B cell (primary cell): ENCODE measurements at regions not wholly inside any gene's neighbourhood (a gene's known extent, or its start where the extent isn't known, plus 50 kb on each side); places are given as distances from the start of the nearest gene placed in this dataset.

Source experiments
- ATAC-seq: fragments of 200-7000 bp; cut with Tn5 transposase; one replicate; pipeline ENCODE4 v1.10.0; 2021; ENCODE audit warnings: low read depth, mild to moderate bottlenecking, moderate number of reproducible peaks, moderate library complexity
- CTCF ChIA-PET: fragments of 350-600 bp; sonication (Branson Sonifier 250); formaldehyde crosslinking; loops from one replicate; lab custom pipeline; 2021; ENCODE audit warnings: antibody characterized with exemption, inconsistent platforms; lab: Charles Lee
- POLR2A ChIA-PET: fragments of 350-600 bp; sonication (Branson Sonifier 250); formaldehyde crosslinking; loops from one replicate; lab custom pipeline; 2021; ENCODE audit warnings: antibody characterized with exemption; lab: Charles Lee
- DNase-seq: peaks from one replicate; pipeline ENCODE4 v3.0.0; 2013
- H2AFZ ChIP-seq: 2 replicates; pipeline ENCODE4 v1.6.1; 2012; ENCODE audit warnings: mild to moderate bottlenecking, low read depth, low read length; ENCODE audit not compliant: insufficient read depth, poor library complexity, severe bottlenecking
- H3K27ac ChIP-seq, 2 donors: 1 replicate in 1 of 2; 2 replicates in 1 of 2; pipeline ENCODE4 v1.5.1; 2012 to 2013; ENCODE audit warnings: low read length in 2 of 2, mild to moderate bottlenecking in 2 of 2, moderate library complexity in 1 of 2
- H3K27me3 ChIP-seq, 4 experiments: fragments of 200-600 bp in 1 of 4; sonication (generic) in 1 of 4; replicated peaks in 1 of 4; 1 replicate in 2 of 4; 2 replicates in 2 of 4; pipeline versions ENCODE4 v1.6.1 to v1.7.0; 2013 to 2016; ENCODE audit warnings: low read length in 3 of 4, mild to moderate bottlenecking in 2 of 4, mixed read lengths in 1 of 4, moderate library complexity in 1 of 4; ENCODE audit not compliant: insufficient read depth in 4 of 4, control insufficient read depth in 3 of 4; ENCODE audit errors: control extremely low read depth in 1 of 4
- H3K36me3 ChIP-seq, 2 experiments: replicated peaks in 1 of 2; 1 replicate in 1 of 2; 2 replicates in 1 of 2; pipeline versions ENCODE4 v1.6.1 to v1.7.1; 2013; ENCODE audit warnings: low read length in 1 of 2; ENCODE audit not compliant: insufficient read depth in 2 of 2, control insufficient read depth in 1 of 2; ENCODE audit errors: control extremely low read depth in 1 of 2, extremely low read depth in 1 of 2
- H3K4me1 ChIP-seq, 2 donors: fragments of 200-600 bp in 1 of 2; sonication (generic) in 1 of 2; 1 replicate in 1 of 2; 2 replicates in 1 of 2; pipeline versions ENCODE4 v1.5.1 to v1.6.1; 2013 to 2017; ENCODE audit warnings: low read length in 2 of 2; ENCODE audit not compliant: control insufficient read depth in 2 of 2, insufficient read depth in 2 of 2
- H3K4me2 ChIP-seq: replicated peaks from 2 replicates; pipeline ENCODE3; 2012; ENCODE audit warnings: mild to moderate bottlenecking, low read depth, low read length; ENCODE audit not compliant: poor library complexity, severe bottlenecking
- H3K4me3 ChIP-seq, 5 experiments: fragments of 200-600 bp in 1 of 5; sonication (generic) in 1 of 5; 1 replicate in 3 of 5; 2 replicates in 2 of 5; pipeline versions ENCODE4 v1.5.1 to v1.7.0; 2011 to 2016; ENCODE audit warnings: low read length in 4 of 5, mild to moderate bottlenecking in 4 of 5, low read depth in 2 of 5, control low read depth in 1 of 5, moderate library complexity in 1 of 5; ENCODE audit not compliant: insufficient read depth in 1 of 5; ENCODE audit errors: control extremely low read depth in 1 of 5, extremely low read depth in 1 of 5
- H3K79me2 ChIP-seq: fragments of 200-600 bp; sonication (generic); one replicate; pipeline ENCODE4 v1.6.0; 2016; ENCODE audit warnings: low read length; ENCODE audit not compliant: control insufficient read depth, insufficient read depth
- H3K9ac ChIP-seq: fragments of 200-600 bp; sonication (generic); 2 replicates; pipeline ENCODE4 v1.6.1; 2017; ENCODE audit warnings: mild to moderate bottlenecking, low read length, moderate library complexity
- H3K9me3 ChIP-seq, 3 donors: one replicate each; pipeline versions ENCODE4 v1.6.1 to v1.7.1; 2013; ENCODE audit warnings: low read length in 2 of 3; ENCODE audit not compliant: control insufficient read depth in 2 of 3, insufficient read depth in 1 of 3; ENCODE audit errors: control extremely low read depth in 1 of 3
- H4K20me1 ChIP-seq: 2 replicates; pipeline ENCODE4 v1.6.0; 2012; ENCODE audit warnings: mild to moderate bottlenecking, low read length; ENCODE audit not compliant: insufficient read depth, control insufficient read depth, poor library complexity, severe bottlenecking
- H3K27ac Mint-ChIP-seq: one replicate; pipeline ENCODE4 v1.8.0; 2021; ENCODE audit warnings: mixed read lengths
- H3K27me3 Mint-ChIP-seq: one replicate; pipeline ENCODE4 v1.8.0; 2021; ENCODE audit warnings: mixed read lengths
- H3K4me1 Mint-ChIP-seq: one replicate; pipeline ENCODE4 v1.8.0; 2021; ENCODE audit warnings: mixed read lengths
- H3K4me3 Mint-ChIP-seq: one replicate; pipeline ENCODE4 v1.8.0; 2021; ENCODE audit warnings: mixed read lengths
- H3K9me3 Mint-ChIP-seq: one replicate; pipeline ENCODE4 v1.8.0; 2022; ENCODE audit warnings: mixed read lengths; ENCODE audit not compliant: insufficient read depth
- CTCF ChIP-seq: fragments of 200-600 bp; IDR thresholded peaks from one replicate; pipeline ENCODE4 v1.8.0; 2022; ENCODE audit warnings: antibody characterized with exemption, mild to moderate bottlenecking
- EZH2 ChIP-seq: IDR thresholded peaks from 2 replicates; pipeline ENCODE4 v1.6.1; 2012; ENCODE audit warnings: borderline replicate concordance, low read depth, mild to moderate bottlenecking, moderate library complexity, low read length; ENCODE audit not compliant: insufficient read depth, poor library complexity, severe bottlenecking
- WGBS: methylation state at CpG from one replicate; pipeline ENCODE4 v1.1.5; 2013; ENCODE audit warnings: missing lambda C conversion rate; ENCODE audit not compliant: insufficient coverage; 5-methylcytosine and 5-hydroxymethylcytosine counted together
- intact Hi-C: fragments of 100-400 bp; cut with micrococcal nuclease; formaldehyde crosslinking; loops from one replicate; pipeline ENCODE4 v1.10.0; 2022

- Mint-ChIP-seq H3K4me1 (no peaks in the 10 kb centered on the region), H3K4me3 (no peak overlapping the region), H3K27ac (no peak overlapping the region), H3K27me3 (no peaks in the 10 kb centered on the region), H3K9me3 (no peaks in the 10 kb centered on the region)
- DNase-seq (no peak), ATAC-seq (no peak)
- no peaks in the 10 kb centered on the region for H3K27me3 ChIP-seq
- no peak overlapping the region for H2AFZ ChIP-seq
- no peak overlapping the region for H3K9ac ChIP-seq
- H3K36me3 ChIP-seq: no peaks in the 10 kb centered on the region
- no peak overlapping the region for H3K4me2 ChIP-seq
- no CpG with 5 or more reads among the region's 1 CpG for WGBS
- H3K9me3 ChIP-seq: no peaks in the 10 kb centered on the region
- no peaks in the 10 kb centered on the region for H4K20me1 ChIP-seq
- no peak for TF ChIP-seq CTCF
- TF ChIP-seq EZH2: no peak
- no peak overlapping the region for H3K4me3 ChIP-seq
- no peaks in the 10 kb centered on the region for H3K79me2 ChIP-seq
- H3K27ac ChIP-seq: no peak overlapping the region
- intact Hi-C loops: no loop called here
- POLR2A ChIA-PET: no interaction called here
- no peaks in the 10 kb centered on the region for H3K4me1 ChIP-seq
- CTCF ChIA-PET: no interaction called here
These were observed 988.2 kb upstream of the MAP3K7 start for GRCh38 chr6:91575032-91575431.

GRCh38 chr6:91573826-91574416, 987.0 kb upstream of the MAP3K7 start:
- H3K27me3 ChIP-seq: no peaks in the 10 kb centered on the region
- no peak overlapping the region for H3K4me3 Mint-ChIP-seq
- no peaks in the 10 kb centered on the region for H3K27me3 Mint-ChIP-seq
- POLR2A ChIA-PET: no interaction called here
- ATAC-seq (no peak), DNase-seq (no peak)
- H3K4me1 ChIP-seq: no peaks in the 10 kb centered on the region
- H3K4me2 ChIP-seq: no peak overlapping the region
- no peak for TF ChIP-seq EZH2
- no peak for TF ChIP-seq CTCF
- no peaks in the 10 kb centered on the region for H3K79me2 ChIP-seq
- no peaks in the 10 kb centered on the region for H3K4me1 Mint-ChIP-seq
- no peaks in the 10 kb centered on the region for H3K36me3 ChIP-seq
- no peak overlapping the region for H3K4me3 ChIP-seq
- H3K9me3 Mint-ChIP-seq: no peaks in the 10 kb centered on the region
- no peaks in the 10 kb centered on the region for H4K20me1 ChIP-seq
- no peak overlapping the region for H3K27ac ChIP-seq
- CTCF ChIA-PET: no interaction called here
- no peak overlapping the region for H2AFZ ChIP-seq
- H3K27ac Mint-ChIP-seq: no peak overlapping the region
- WGBS: no CpG with 5 or more reads among the region's 3 CpGs
- H3K9ac ChIP-seq: no peak overlapping the region
- intact Hi-C loops: no loop called here
- no peaks in the 10 kb centered on the region for H3K9me3 ChIP-seq
